OCI-LY1 (cell line): ENCODE measurements at regions not wholly inside any gene's neighbourhood (a gene's known extent, or its start where the extent isn't known, plus 50 kb on each side); places are given as distances from the start of the nearest gene placed in this dataset.

Experiments
- CTCF ChIP-seq: fragments of 200-600 bp; sonication (generic), shearing (Covaris generic); IDR thresholded peaks from 2 replicates; pipeline ENCODE4 v1.5.1; 2017; ENCODE audit warnings: mild to moderate bottlenecking, antibody characterized with exemption, low read length, moderate library complexity, mixed read lengths
- EZH2 ChIP-seq: fragments of 200-600 bp; sonication (generic), shearing (Covaris generic); IDR thresholded peaks from 2 replicates; pipeline ENCODE4 v1.8.0; 2017; ENCODE audit warnings: borderline replicate concordance, mixed run types, mild to moderate bottlenecking, antibody characterized with exemption, low read length, moderate library complexity, mixed read lengths

- no peak for TF ChIP-seq CTCF
- no peak for TF ChIP-seq EZH2
Measured at GRCh38 chr5:21168557-21168956, 1180.6 kb upstream of the CDH18 start.
